Osteocyte (in vitro differentiated cells): ENCODE measurements at regions not wholly inside any gene's neighbourhood (a gene's known extent, or its start where the extent isn't known, plus 50 kb on each side); places are given as distances from the start of the nearest gene placed in this dataset.

Experiments used
- DNase-seq: peaks from one replicate; pipeline ENCODE4 v3.0.0; 2021; ENCODE audit warnings: mixed read lengths; ENCODE audit not compliant: unreplicated experiment; ENCODE audit errors: extremely low spot score
- H3K27ac Mint-ChIP-seq: one replicate; pipeline ENCODE4 v1.8.0; 2021; ENCODE audit warnings: mild to moderate bottlenecking, mixed read lengths; ENCODE audit not compliant: unreplicated experiment
- H3K27me3 Mint-ChIP-seq: one replicate; pipeline ENCODE4 v1.8.0; 2021; ENCODE audit warnings: mixed read lengths; ENCODE audit not compliant: unreplicated experiment
- H3K36me3 Mint-ChIP-seq: one replicate; pipeline ENCODE4 v1.8.0; 2021; ENCODE audit warnings: mixed read lengths; ENCODE audit not compliant: unreplicated experiment
- H3K4me1 Mint-ChIP-seq: one replicate; pipeline ENCODE4 v1.8.0; 2021; ENCODE audit warnings: mixed read lengths; ENCODE audit not compliant: unreplicated experiment
- H3K4me3 Mint-ChIP-seq: one replicate; pipeline ENCODE4 v1.8.0; 2021; ENCODE audit warnings: mild to moderate bottlenecking, moderate library complexity, mixed read lengths; ENCODE audit not compliant: unreplicated experiment
- H3K9me3 Mint-ChIP-seq: one replicate; pipeline ENCODE4 v1.8.0; 2021; ENCODE audit warnings: mixed read lengths; ENCODE audit not compliant: unreplicated experiment
- TF ChIP-seq, protein P1 (sequence below): fragments of 200-600 bp; sonication (generic); IDR thresholded peaks from 2 replicates; pipeline ENCODE4 v1.5.0; 2021; ENCODE audit warnings: antibody characterized with exemption, mild to moderate bottlenecking, moderate library complexity

DNA sequence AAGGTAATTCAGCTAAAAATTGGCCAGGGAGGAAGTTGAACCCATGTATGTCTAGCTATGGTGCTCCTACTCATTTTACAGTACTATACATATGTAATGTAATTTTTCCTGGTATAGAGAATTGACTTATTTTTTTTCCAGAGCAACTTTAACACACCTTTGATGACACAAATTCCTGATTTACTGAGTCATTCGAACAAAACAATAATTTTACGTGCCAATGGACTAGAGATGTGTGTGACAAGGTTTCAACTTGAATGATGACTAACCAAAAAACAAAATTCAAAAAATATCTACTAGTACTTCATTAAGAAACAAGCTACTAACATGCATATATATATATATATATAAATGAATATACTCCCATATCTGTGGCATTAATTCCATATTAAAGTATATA lies 180.5 kb downstream of the KITLG start:
- Mint-ChIP-seq H3K27me3 (no peaks in the 10 kb centered on the region), H3K4me1 (peaks cover 11% of the 10 kb centered on the region), H3K27ac (no peak overlapping the region), H3K4me3 (no peak overlapping the region), H3K36me3 (no peaks in the 10 kb centered on the region), H3K9me3 (no peaks in the 10 kb centered on the region)
- no peak for DNase-seq
- TF ChIP-seq, protein P1, sequence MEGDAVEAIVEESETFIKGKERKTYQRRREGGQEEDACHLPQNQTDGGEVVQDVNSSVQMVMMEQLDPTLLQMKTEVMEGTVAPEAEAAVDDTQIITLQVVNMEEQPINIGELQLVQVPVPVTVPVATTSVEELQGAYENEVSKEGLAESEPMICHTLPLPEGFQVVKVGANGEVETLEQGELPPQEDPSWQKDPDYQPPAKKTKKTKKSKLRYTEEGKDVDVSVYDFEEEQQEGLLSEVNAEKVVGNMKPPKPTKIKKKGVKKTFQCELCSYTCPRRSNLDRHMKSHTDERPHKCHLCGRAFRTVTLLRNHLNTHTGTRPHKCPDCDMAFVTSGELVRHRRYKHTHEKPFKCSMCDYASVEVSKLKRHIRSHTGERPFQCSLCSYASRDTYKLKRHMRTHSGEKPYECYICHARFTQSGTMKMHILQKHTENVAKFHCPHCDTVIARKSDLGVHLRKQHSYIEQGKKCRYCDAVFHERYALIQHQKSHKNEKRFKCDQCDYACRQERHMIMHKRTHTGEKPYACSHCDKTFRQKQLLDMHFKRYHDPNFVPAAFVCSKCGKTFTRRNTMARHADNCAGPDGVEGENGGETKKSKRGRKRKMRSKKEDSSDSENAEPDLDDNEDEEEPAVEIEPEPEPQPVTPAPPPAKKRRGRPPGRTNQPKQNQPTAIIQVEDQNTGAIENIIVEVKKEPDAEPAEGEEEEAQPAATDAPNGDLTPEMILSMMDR, result no peak

DNA sequence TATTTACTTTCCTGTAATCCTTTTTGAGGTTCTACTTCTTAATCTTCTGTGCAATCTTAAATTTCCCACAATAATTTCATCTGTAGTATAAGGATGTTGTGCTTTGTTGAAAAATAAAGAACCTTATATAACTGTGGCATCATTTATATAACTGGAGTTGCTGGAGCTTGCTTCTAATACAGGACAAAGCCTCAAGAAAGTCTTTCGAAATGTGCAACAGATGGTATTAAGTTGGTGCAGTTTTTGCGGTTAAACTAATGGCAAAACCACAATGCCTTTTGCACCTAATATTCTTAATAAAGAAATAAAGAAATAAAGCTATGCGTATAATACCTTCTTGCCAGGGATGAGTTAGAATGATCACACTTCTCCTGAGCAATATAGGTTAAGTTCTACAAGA lies 180.0 kb downstream of the KITLG start:
- TF ChIP-seq, protein P1, result no peak
- no peak overlapping the region for H3K4me3 Mint-ChIP-seq
- H3K27me3 Mint-ChIP-seq, result no peaks in the 10 kb centered on the region
- no peaks in the 10 kb centered on the region for H3K9me3 Mint-ChIP-seq
- DNase-seq, result no peak
- no peak overlapping the region for H3K27ac Mint-ChIP-seq
- peaks cover 11% of the 10 kb centered on the region for H3K4me1 Mint-ChIP-seq
- no peaks in the 10 kb centered on the region for H3K36me3 Mint-ChIP-seq

DNA sequence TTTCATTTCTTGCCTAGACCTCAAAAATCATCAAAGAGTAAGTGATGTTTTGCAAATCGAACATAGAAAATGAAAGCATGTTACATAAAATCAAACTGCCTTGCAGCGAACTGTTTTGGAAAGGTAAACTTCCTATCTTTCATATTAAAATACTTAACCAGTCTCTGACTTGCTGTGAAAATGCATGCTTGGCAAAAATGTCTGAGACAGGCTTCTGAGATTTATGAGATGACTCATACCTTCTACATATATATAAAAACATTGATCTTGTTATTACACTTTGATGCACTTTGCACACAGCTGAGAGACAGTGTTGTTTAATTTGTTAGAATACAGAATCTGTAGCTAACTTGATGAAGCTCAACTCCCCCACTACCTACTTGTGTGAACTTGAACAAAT lies 179.1 kb downstream of the KITLG start:
- no peak for DNase-seq
- peak overlapping the region; percentile 50 for H3K4me3 Mint-ChIP-seq
- no peaks in the 10 kb centered on the region for H3K9me3 Mint-ChIP-seq
- no peaks in the 10 kb centered on the region for H3K27me3 Mint-ChIP-seq
- no peaks in the 10 kb centered on the region for H3K36me3 Mint-ChIP-seq
- TF ChIP-seq, protein P1, result no peak
- peaks cover 11% of the 10 kb centered on the region for H3K4me1 Mint-ChIP-seq
- no peak overlapping the region for H3K27ac Mint-ChIP-seq

DNA sequence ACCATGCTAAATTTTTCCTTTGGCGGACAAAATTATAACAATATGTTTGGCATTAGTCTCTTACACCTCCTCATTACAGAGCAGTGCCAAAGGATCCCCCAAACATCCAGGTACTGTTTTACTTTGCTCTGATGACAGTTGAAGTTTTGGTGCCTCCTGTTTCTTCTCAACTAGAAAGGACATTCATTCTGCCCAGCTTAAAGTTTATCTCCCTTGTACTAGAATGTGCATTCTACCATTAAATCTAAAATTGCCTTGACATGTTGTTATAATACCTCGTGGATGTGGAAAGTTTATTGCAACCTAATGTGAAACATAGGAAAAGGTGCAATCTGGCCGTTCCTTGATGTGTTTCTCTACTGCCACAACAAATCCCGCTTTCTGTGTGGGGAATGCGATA lies 173.4 kb downstream of the KITLG start:
- no peak overlapping the region for H3K27ac Mint-ChIP-seq
- no peaks in the 10 kb centered on the region for H3K36me3 Mint-ChIP-seq
- DNase-seq, result no peak
- no peaks in the 10 kb centered on the region for H3K4me1 Mint-ChIP-seq
- no peaks in the 10 kb centered on the region for H3K9me3 Mint-ChIP-seq
- H3K27me3 Mint-ChIP-seq, result no peaks in the 10 kb centered on the region
- TF ChIP-seq, protein P1, result no peak
- H3K4me3 Mint-ChIP-seq, result no peak overlapping the region

DNA sequence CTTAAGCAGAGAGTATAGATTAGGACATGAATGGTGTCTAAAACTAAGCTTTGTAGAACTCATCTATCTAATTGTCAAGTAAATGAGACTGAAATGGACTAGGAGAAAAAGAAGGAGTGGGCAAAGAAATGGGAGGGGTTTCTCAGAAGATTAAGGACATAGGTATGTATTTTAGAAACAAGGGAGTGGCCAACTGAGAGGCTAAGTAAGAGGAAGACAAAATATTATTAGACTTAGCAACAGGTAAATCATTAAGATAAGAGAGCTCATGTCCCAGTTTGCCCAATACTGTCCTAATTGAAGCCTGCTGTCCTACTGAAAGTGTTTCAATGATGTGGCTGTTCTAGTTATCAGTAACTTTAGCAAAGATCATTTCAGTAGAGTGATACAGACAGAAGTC lies 171.4 kb downstream of the KITLG start:
- H3K9me3 Mint-ChIP-seq, result no peaks in the 10 kb centered on the region
- H3K27ac Mint-ChIP-seq, result no peak overlapping the region
- H3K36me3 Mint-ChIP-seq, result no peaks in the 10 kb centered on the region
- no peaks in the 10 kb centered on the region for H3K27me3 Mint-ChIP-seq
- no peaks in the 10 kb centered on the region for H3K4me1 Mint-ChIP-seq
- TF ChIP-seq, protein P1, result no peak
- DNase-seq, result no peak
- no peak overlapping the region for H3K4me3 Mint-ChIP-seq
